ENCODE measurements at regions not wholly inside any gene's neighbourhood (a gene's known extent, or its start where the extent isn't known, plus 50 kb on each side); places are given as distances from the start of the nearest gene placed in this dataset.

- TF ChIP-seq CTCF (IDR thresholded peaks at IDR 0.05; ENCODE audit: insufficient read depth, low read depth, low read length): no peak
- no peak overlapping the region for H3K4me3 ChIP-seq (ENCODE audit: low read depth, low read length)
These were observed 535.8 kb downstream of the KCTD12 start for GRCh38 chr13:76350399-76350798.

GRCh38 chr13:76349700-76350099 lies 536.5 kb downstream of the KCTD12 start:
- no peak overlapping the region for H3K4me3 ChIP-seq (ENCODE audit: low read depth, low read length)
- no peak for TF ChIP-seq CTCF (IDR thresholded peaks at IDR 0.05; ENCODE audit: insufficient read depth, low read depth, low read length)
- DNase-seq (ENCODE audit: low read depth): no peak

More at GRCh38 chr13:76350399-76350798, 535.8 kb downstream of the KCTD12 start:
- DNase-seq (ENCODE audit: low read depth): peak; percentile 52

GRCh38 chr13:76339649-76340048 lies 546.6 kb downstream of the KCTD12 start:
- no peak for TF ChIP-seq CTCF (IDR thresholded peaks at IDR 0.05; ENCODE audit: insufficient read depth, low read depth, low read length)
- H3K4me3 ChIP-seq (ENCODE audit: low read depth, low read length): no peak overlapping the region
- no peak for DNase-seq (ENCODE audit: low read depth)

- TF ChIP-seq CTCF (IDR thresholded peaks at IDR 0.05; ENCODE audit: insufficient read depth, low read depth, low read length): no peak
- no peak for DNase-seq (ENCODE audit: low read depth)
- no peak overlapping the region for H3K4me3 ChIP-seq (ENCODE audit: low read depth, low read length)
These were observed 548.2 kb downstream of the KCTD12 start for GRCh38 chr13:76338003-76338402.

- TF ChIP-seq CTCF (IDR thresholded peaks at IDR 0.05; ENCODE audit: insufficient read depth, low read depth, low read length): no peak
- peak; percentile 28 for DNase-seq (ENCODE audit: low read depth)
- no peak overlapping the region for H3K4me3 ChIP-seq (ENCODE audit: low read depth, low read length)
These were observed 549.0 kb downstream of the KCTD12 start for GRCh38 chr13:76336889-76337844.

- TF ChIP-seq CTCF (IDR thresholded peaks at IDR 0.05; ENCODE audit: insufficient read depth, low read depth, low read length): no peak
- H3K4me3 ChIP-seq (ENCODE audit: low read depth, low read length): no peak overlapping the region
- peak; percentile 26 for DNase-seq (ENCODE audit: low read depth)
These were observed 550.7 kb downstream of the KCTD12 start for GRCh38 chr13:76335463-76335862.
